NT2/D1 (cell line): ENCODE measurements at regions not wholly inside any gene's neighbourhood (a gene's known extent, or its start where the extent isn't known, plus 50 kb on each side); places are given as distances from the start of the nearest gene placed in this dataset.

Source experiments
- YY1 ChIP-seq: IDR thresholded peaks from 2 replicates; pipeline ENCODE4 v1.6.1; 2011; ENCODE audit not compliant: insufficient read length, insufficient read depth
- ZNF274 ChIP-seq: IDR thresholded peaks from 2 replicates; pipeline ENCODE4 v1.6.1; 2011; ENCODE audit warnings: mild to moderate bottlenecking, low read depth, low read length

GRCh38 chr6:4272996-4273395 is 137.6 kb upstream of the ECI2 start:
- TF ChIP-seq YY1: no peak
- no peak for TF ChIP-seq ZNF274
